Liver (tissue), 8 donors: ENCODE measurements at regions not wholly inside any gene's neighbourhood (a gene's known extent, or its start where the extent isn't known, plus 50 kb on each side); places are given as distances from the start of the nearest gene placed in this dataset.
"Not testable (repeated sequence)": the region's sequence is repeated elsewhere in the genome, so short reads cannot be mapped to it uniquely, and the experiment has no call there.

Experiments
- DNase-seq: peaks from one replicate; pipeline ENCODE4 v3.0.0-alpha.2; 2017; ENCODE audit warnings: low spot score
- H3K27ac ChIP-seq, 2 donors: one replicate each; pipeline ENCODE4 v1.7.0; 2013; ENCODE audit warnings: inconsistent platforms in 2 of 2, low read length in 2 of 2, control low read depth in 1 of 2, low read depth in 1 of 2, mild to moderate bottlenecking in 1 of 2
- H3K27me3 ChIP-seq, 4 donors: one replicate each; pipeline versions ENCODE4 v1.6.1 to v1.7.0; 2013; ENCODE audit warnings: low read length in 3 of 4, inconsistent platforms in 1 of 4, mild to moderate bottlenecking in 1 of 4, moderate library complexity in 1 of 4; ENCODE audit not compliant: control insufficient read depth in 4 of 4, insufficient read depth in 4 of 4
- H3K36me3 ChIP-seq, 4 donors: one replicate each; pipeline versions ENCODE4 v1.6.1 to v1.7.0; 2013; ENCODE audit warnings: low read length in 3 of 4, mild to moderate bottlenecking in 3 of 4, low read depth in 1 of 4, moderate library complexity in 1 of 4; ENCODE audit not compliant: control insufficient read depth in 4 of 4, insufficient read depth in 3 of 4
- H3K4me1 ChIP-seq, 4 donors: one replicate each; pipeline versions ENCODE4 v1.6.1 to v1.7.0; 2013; ENCODE audit warnings: low read length in 3 of 4, mild to moderate bottlenecking in 3 of 4, moderate library complexity in 1 of 4; ENCODE audit not compliant: control insufficient read depth in 4 of 4, insufficient read depth in 4 of 4
- H3K4me3 ChIP-seq, 3 donors: one replicate each; pipeline versions ENCODE4 v1.6.1 to v1.7.0; 2013; ENCODE audit warnings: low read length in 3 of 3, control low read depth in 1 of 3, low read depth in 1 of 3, mild to moderate bottlenecking in 1 of 3
- H3K9ac ChIP-seq, 2 donors: one replicate each; pipeline ENCODE4 v1.7.0; 2013; ENCODE audit warnings: low read length in 2 of 2, mild to moderate bottlenecking in 2 of 2, moderate library complexity in 2 of 2, control low read depth in 1 of 2, low read depth in 1 of 2
- H3K9me3 ChIP-seq, 4 donors: one replicate each; pipeline versions ENCODE4 v1.6.1 to v1.7.0; 2013; ENCODE audit warnings: low read length in 3 of 4; ENCODE audit not compliant: control insufficient read depth in 4 of 4
- EGR1 ChIP-seq, 2 donors: IDR thresholded peaks; 2 replicates each; pipeline ENCODE4 v1.6.1; 2016 to 2018; ENCODE audit warnings: antibody characterized with exemption in 2 of 2, low read depth in 2 of 2
- FOXA1 ChIP-seq: IDR thresholded peaks from 2 replicates; pipeline ENCODE4 v1.6.1; 2016; ENCODE audit warnings: antibody characterized with exemption
- FOXA2 ChIP-seq: IDR thresholded peaks from 2 replicates; pipeline ENCODE4 v1.6.1; 2016; ENCODE audit warnings: antibody characterized with exemption
- GABPA ChIP-seq, 2 donors: IDR thresholded peaks in 1 of 2; conservative IDR thresholded peaks in 1 of 2; 2 replicates each; pipeline ENCODE4 v1.6.1; 2016; ENCODE audit warnings: antibody characterized with exemption in 2 of 2, mild to moderate bottlenecking in 1 of 2, moderate library complexity in 1 of 2
- HNF4A ChIP-seq, 2 donors: conservative IDR thresholded peaks; 2 replicates each; pipeline ENCODE4 v1.6.1; 2016; ENCODE audit warnings: antibody characterized with exemption in 2 of 2, mild to moderate bottlenecking in 2 of 2
- HNF4G ChIP-seq: IDR thresholded peaks from 2 replicates; pipeline ENCODE4 v1.6.1; 2016; ENCODE audit warnings: antibody characterized with exemption
- NR2F2 ChIP-seq: IDR thresholded peaks from 2 replicates; pipeline ENCODE4 v1.6.1; 2016; ENCODE audit warnings: antibody characterized with exemption
- RAD21 ChIP-seq, 2 donors: IDR thresholded peaks; 2 replicates each; pipeline ENCODE4 v1.6.1; 2016; ENCODE audit warnings: antibody characterized with exemption in 2 of 2, mild to moderate bottlenecking in 2 of 2
- SP1 ChIP-seq: IDR thresholded peaks from 2 replicates; pipeline ENCODE4 v1.6.1; 2018; ENCODE audit warnings: antibody characterized with exemption, mild to moderate bottlenecking
- TAF1 ChIP-seq: conservative IDR thresholded peaks from 2 replicates; pipeline ENCODE4 v1.6.1; 2016; ENCODE audit warnings: antibody characterized with exemption, mild to moderate bottlenecking
- YY1 ChIP-seq: IDR thresholded peaks from 2 replicates; pipeline ENCODE4 v1.6.1; 2016; ENCODE audit warnings: antibody characterized with exemption, mild to moderate bottlenecking
- WGBS: extraction: QIAGEN DNeasy Blood & Tissue Kit; methylation state at CpG from one replicate; pipeline ENCODE4 v1.1.7; 2013; 5-methylcytosine and 5-hydroxymethylcytosine counted together
- TF ChIP-seq, protein P1 (sequence below): IDR thresholded peaks from 2 replicates; pipeline ENCODE4 v1.6.1; 2016; ENCODE audit warnings: antibody characterized with exemption
- TF ChIP-seq, protein P2 (sequence below): IDR thresholded peaks from 2 replicates; pipeline ENCODE4 v1.6.1; 2016; ENCODE audit warnings: antibody characterized with exemption
- TF ChIP-seq, protein P3 (sequence below): IDR thresholded peaks from 2 replicates; pipeline ENCODE4 v1.6.1; 2016; ENCODE audit warnings: antibody characterized with exemption
- TF ChIP-seq, protein P4 (sequence below): fragments of 150-350 bp; IDR thresholded peaks from 2 replicates; pipeline ENCODE4 v1.5.1; 2017; ENCODE audit warnings: improper control_type of control experiment, low read depth, low read length; ENCODE audit not compliant: missing input control
- donor health status: healthy.
- donor health status: healthy.
- donor health status: healthy.
- donor health status: healthy.
- donor health status: healthy.

DNA sequence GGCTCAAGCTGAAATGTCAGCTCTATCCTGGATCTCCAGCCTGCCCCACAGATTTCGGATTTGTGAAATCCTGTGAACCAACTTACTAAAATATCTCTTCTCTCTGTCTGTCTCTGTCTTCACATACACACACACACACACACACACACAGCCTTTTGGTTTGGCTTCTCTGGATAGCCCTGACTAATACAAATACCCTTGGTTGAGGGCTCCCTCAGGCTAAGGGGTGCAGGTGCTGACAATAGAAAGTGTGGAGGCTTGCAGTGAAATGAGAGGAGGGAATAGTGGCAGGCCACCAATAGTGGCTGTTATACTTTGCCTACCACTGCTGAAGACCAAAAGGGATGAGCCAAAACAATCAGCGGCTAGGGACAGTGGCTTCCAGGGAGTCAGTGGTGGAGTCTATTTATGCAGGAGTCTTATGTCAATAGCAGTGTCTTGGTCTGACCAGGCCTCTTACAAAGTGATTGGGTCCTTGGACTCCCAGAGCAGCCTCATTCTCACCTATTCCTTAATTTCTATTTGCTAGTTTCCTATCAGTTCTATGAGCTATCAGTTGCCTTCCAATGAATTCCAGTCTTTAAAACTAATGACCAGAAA lies 93.2 kb upstream of the GAS1 start:
- no peak for DNase-seq
- Histone ChIP-seq H3K27ac (no peak overlapping the region), H3K4me1 (no peaks in the 10 kb centered on the region), H3K36me3 (no peaks in the 10 kb centered on the region), H3K4me3 (no peak overlapping the region), H3K27me3 (peaks cover 0 to 5% (median 0%) of the 10 kb centered on the region in 4 donors), H3K9me3 (no peaks in the 10 kb centered on the region), H3K9ac (no peak overlapping the region)
- no peak for TF ChIP-seq FOXA1
- TF ChIP-seq, protein P1, sequence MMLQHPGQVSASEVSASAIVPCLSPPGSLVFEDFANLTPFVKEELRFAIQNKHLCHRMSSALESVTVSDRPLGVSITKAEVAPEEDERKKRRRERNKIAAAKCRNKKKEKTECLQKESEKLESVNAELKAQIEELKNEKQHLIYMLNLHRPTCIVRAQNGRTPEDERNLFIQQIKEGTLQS, result no peak
- WGBS, result 85% methylated on average over 2 of the region's 2 CpGs

DNA sequence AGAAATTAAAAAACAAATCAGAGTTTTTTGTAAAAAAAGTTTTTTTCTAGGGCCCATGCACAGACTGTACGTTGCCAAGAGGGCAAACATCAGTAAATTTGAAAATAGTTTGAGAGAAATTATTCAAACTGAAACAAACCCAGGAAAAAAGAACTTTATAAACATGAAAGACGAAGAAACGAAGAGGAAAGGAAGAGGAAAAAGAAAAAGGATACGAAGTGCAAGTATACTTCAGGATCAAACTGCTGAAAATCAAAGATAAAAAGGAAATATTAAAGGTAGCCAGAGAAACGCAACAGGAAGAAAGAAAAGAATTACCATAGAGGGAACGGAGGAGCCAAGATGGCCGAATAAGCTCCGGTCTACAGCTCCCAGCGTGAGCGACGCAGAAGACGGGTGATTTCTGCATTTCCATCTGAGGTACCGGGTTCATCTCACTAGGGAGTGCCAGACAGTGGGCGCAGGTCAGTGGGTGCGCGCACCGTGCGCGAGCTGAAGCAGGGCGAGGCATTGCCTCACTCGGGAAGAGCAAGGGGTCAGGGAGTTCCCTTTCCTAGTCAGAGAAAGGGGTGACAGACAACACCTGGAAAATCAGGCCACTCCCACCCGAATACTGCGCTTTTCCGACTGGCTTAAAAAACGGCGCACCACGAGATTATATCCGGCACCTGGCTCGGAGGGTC lies 94.4 kb upstream of the GAS1 start:
- not testable (repeated sequence) for H3K4me1 ChIP-seq, DNase-seq, H3K27me3 ChIP-seq, H3K27ac ChIP-seq, H3K9ac ChIP-seq, H3K9me3 ChIP-seq, H3K4me3 ChIP-seq, H3K36me3 ChIP-seq
- 87% methylated on average over 27 of the region's 29 CpGs for WGBS

DNA sequence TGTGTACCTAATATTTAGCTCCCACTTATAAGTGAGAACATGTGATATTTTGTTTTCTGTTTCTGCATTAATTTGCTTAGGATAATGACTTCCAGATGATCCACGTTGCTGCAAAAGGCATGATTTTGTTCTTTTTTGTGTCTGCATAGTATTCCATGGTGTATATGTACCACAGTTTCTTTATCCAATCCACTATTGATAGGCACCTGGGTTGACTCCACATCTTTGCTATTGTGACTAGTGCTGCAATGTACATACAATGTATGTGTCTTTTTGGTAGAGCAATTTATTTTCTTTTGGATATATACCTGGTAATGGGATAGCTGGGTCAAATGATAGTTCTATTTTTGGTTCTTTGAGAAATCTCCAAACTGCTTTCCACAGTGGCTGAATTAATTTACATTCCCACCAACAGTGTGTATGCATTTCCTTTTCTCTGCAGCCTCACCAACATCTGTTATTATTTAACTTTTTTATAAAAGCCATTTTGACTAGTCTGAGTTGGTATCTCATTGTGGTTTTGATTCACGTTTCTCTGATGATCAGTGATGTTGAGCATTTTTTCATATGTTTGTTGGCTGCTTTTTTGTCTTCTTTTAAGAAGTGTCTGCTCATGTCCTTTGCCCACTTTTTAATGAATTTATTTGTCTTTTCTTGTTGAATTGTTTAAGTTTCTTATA lies 102.8 kb upstream of the GAS1 start:
- not testable (repeated sequence) for H3K4me3 ChIP-seq, H3K4me1 ChIP-seq, H3K36me3 ChIP-seq, H3K27me3 ChIP-seq, DNase-seq, H3K9me3 ChIP-seq, H3K9ac ChIP-seq, H3K27ac ChIP-seq
- WGBS, result 61% methylated on average over 2 of the region's 2 CpGs

DNA sequence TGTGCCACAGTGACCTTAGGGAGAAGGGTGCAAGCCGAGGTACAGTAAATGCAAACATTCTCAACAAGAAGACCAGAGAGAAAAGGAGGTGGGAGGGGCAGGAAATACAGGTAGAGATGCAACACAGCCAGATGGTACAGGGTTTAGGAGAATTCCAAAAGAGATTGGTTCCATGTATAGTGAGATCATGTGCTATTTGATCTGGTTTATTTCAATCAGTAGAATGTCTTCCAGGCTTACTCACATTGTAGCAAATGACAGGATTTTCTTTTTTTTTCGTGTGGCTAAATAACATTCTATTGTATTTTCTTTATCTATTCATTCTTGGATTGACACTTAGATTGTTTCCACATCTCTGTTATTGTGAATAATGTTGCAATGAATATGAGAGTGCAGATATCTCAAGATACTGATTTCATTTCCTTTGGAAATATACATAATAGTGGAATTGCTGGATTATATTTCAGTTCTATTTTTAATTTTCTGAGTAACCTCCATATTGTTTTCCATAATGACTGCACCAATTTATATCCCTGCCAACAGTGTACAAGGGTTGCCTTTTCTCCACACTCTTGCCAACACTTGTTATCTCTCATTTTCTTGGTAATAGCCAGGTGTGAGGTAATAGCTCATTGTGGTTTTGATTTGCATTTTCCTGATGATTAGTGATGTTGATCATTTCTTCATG lies 107.8 kb upstream of the GAS1 start:
- no peak overlapping the region for H3K9ac ChIP-seq
- H3K27ac ChIP-seq, result no peak overlapping the region
- no peak for DNase-seq
- H3K4me1 ChIP-seq, result no peaks in the 10 kb centered on the region
- no peak overlapping the region for H3K4me3 ChIP-seq
- H3K27me3 ChIP-seq, result peaks cover 0 to 7% (median 0%) of the 10 kb centered on the region in 4 donors
- no peaks in the 10 kb centered on the region for H3K9me3 ChIP-seq
- no peaks in the 10 kb centered on the region for H3K36me3 ChIP-seq
- 76% methylated on average over 2 of the region's 2 CpGs for WGBS
- TF ChIP-seq GABPA (IDR thresholded peaks at IDR 0.05 in 1 of 2, conservative IDR thresholded peaks at IDR 0.05 in 1 of 2), result no peak
- TF ChIP-seq YY1, result no peak
- TF ChIP-seq RAD21 (IDR thresholded peaks at IDR 0.05), result no peak
- no peak for TF ChIP-seq HNF4A (conservative IDR thresholded peaks at IDR 0.05)
- no peak for TF ChIP-seq TAF1
- no peak for TF ChIP-seq FOXA2
- TF ChIP-seq, protein P2, sequence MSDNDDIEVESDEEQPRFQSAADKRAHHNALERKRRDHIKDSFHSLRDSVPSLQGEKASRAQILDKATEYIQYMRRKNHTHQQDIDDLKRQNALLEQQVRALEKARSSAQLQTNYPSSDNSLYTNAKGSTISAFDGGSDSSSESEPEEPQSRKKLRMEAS, result no peak
- TF ChIP-seq FOXA1, result no peak
- no peak for TF ChIP-seq SP1
- no peak for TF ChIP-seq NR2F2
- no peak for TF ChIP-seq HNF4G
- TF ChIP-seq, protein P3, sequence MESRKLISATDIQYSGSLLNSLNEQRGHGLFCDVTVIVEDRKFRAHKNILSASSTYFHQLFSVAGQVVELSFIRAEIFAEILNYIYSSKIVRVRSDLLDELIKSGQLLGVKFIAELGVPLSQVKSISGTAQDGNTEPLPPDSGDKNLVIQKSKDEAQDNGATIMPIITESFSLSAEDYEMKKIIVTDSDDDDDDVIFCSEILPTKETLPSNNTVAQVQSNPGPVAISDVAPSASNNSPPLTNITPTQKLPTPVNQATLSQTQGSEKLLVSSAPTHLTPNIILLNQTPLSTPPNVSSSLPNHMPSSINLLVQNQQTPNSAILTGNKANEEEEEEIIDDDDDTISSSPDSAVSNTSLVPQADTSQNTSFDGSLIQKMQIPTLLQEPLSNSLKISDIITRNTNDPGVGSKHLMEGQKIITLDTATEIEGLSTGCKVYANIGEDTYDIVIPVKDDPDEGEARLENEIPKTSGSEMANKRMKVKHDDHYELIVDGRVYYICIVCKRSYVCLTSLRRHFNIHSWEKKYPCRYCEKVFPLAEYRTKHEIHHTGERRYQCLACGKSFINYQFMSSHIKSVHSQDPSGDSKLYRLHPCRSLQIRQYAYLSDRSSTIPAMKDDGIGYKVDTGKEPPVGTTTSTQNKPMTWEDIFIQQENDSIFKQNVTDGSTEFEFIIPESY, result no peak
- no peak for TF ChIP-seq EGR1 (IDR thresholded peaks at IDR 0.05; ENCODE audit: low read depth in 2 of 2)
- TF ChIP-seq, protein P4, sequence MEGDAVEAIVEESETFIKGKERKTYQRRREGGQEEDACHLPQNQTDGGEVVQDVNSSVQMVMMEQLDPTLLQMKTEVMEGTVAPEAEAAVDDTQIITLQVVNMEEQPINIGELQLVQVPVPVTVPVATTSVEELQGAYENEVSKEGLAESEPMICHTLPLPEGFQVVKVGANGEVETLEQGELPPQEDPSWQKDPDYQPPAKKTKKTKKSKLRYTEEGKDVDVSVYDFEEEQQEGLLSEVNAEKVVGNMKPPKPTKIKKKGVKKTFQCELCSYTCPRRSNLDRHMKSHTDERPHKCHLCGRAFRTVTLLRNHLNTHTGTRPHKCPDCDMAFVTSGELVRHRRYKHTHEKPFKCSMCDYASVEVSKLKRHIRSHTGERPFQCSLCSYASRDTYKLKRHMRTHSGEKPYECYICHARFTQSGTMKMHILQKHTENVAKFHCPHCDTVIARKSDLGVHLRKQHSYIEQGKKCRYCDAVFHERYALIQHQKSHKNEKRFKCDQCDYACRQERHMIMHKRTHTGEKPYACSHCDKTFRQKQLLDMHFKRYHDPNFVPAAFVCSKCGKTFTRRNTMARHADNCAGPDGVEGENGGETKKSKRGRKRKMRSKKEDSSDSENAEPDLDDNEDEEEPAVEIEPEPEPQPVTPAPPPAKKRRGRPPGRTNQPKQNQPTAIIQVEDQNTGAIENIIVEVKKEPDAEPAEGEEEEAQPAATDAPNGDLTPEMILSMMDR, result no peak
